ENCODE measurements at regions not wholly inside any gene's neighbourhood (a gene's known extent, or its start where the extent isn't known, plus 50 kb on each side); places are given as distances from the start of the nearest gene placed in this dataset.

- DNase-seq: no peak
These were observed 49.9 kb downstream of the RIN2 start for GRCh38 chr20:19807946-19808330.

- DNase-seq: no peak
These were observed 50.4 kb downstream of the RIN2 start for GRCh38 chr20:19808498-19808897.

DNA sequence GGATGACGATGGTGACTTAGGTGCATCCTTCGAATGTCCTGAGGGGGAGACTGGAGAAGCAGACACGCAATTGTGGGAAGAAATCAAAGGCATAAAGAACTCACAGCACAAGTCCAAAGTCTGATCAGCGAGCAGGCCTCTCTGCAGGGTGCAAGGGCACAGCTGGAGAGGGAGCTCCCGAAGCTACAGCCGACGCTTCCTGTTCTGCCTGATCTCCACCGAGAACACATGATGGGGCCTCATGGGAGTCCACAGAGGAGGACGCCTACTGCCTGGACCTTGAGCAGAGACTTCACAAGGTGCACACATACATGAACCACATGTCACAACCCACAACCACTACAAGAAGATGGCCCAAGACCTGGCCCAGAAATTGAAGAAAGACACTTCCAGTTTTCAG is 51.4 kb downstream of the RIN2 start:
- no peak for DNase-seq

DNA sequence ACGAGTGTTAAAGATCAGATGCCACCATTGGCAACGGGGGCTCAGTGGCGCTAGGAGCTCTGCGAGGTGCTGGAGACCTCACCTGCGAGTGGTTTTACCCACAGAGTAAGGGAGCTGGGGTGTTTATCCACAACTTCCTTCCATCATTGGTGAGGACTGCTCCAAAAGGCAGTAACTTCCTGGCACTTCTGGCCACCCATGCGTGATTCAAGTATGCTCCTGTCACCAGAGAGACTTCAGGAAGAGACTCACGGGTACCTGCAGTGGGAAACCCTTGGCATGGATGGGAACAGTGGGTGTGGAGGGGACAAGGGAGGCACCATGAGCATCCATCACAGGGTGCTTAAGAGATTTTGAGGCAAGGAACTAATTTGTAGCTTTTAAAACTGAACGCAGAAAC is 53.2 kb downstream of the RIN2 start:
- DNase-seq: no peak

DNA sequence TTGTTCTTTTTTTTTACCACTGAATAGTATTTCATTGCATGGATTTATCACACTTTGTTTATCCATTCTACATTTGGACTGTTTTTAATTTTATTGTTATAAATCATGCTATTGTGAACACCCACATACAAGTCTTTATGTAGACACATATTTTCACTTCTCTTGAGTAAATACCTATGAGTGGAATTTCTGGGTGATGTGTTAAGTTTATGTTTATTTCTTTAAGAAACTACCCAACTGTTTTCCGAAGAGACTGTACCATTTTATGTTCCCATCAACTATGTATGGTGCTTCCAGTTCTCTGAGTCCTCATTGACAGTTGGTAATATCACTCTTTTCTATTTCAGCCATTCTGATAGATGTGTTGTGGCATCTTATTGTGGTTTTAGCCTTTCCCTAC is 54.0 kb downstream of the RIN2 start:
- DNase-seq: no peak

DNA sequence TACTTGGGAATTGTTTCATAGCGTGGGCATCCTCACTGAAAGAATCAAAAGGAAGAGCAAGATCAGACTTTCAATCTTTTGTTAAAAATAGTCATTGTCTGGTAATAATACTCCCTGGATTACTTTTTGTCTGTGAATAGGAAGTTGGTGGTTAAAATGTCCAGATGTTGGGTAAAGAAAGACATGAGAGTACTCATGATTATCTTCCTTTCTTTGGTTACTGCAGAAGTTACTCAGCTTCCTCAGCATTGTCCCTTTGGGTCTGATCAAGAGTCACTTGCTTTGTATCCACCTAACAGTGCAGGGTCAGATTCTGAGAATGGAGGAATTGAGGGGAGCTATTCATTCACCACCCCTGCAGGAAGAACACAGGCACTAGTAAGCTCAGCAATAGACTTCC is 54.6 kb downstream of the RIN2 start:
- DNase-seq: peak; percentile 20

DNA sequence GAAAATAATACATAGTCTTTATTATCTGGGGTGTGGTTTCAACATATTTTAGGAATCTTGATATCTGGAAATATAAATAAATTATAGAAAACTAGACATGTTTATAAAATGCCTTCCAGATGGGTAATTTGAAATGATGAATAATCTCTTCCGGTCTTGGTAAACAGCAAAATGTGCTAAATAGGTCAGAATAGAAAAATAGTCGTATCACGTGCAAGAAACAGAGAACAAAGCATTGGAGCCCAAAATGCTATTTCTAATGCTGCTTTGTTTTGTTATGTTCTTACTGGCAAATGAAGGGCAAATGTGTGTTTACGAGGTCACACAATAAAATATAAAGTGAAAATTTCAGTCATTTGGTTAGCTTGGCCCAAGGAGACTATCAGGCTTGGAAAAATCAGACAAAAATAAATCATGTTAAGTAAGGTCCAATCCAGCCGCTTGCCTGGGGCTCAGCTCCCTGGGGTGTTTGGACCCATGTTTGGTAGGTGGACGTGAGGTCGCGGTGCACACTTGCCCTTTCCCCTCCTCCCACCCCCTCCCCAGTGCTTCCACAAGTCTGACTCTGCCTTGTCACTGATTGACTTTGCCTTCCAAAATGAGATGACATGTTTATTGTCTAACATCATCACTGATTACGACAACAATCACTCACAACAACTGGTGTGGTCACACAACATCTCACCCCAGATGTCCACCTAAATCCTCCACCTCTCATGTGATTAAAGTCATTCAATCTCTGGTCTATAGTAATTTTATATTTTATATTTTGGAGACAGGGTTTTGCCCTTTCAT is 56.0 kb downstream of the RIN2 start:
- peak; percentile 12 for DNase-seq

GRCh38 chr20:19815553-19815991 is 57.5 kb downstream of the RIN2 start:
- DNase-seq: peak; percentile 98

- DNase-seq: no peak
These were observed 58.3 kb downstream of the RIN2 start for GRCh38 chr20:19816386-19816785.

GRCh38 chr20:19817017-19817416 is 59.0 kb downstream of the RIN2 start:
- peak; percentile 72 for DNase-seq

- no peak for DNase-seq
These were observed 61.1 kb downstream of the RIN2 start for GRCh38 chr20:19819149-19819548.

DNA sequence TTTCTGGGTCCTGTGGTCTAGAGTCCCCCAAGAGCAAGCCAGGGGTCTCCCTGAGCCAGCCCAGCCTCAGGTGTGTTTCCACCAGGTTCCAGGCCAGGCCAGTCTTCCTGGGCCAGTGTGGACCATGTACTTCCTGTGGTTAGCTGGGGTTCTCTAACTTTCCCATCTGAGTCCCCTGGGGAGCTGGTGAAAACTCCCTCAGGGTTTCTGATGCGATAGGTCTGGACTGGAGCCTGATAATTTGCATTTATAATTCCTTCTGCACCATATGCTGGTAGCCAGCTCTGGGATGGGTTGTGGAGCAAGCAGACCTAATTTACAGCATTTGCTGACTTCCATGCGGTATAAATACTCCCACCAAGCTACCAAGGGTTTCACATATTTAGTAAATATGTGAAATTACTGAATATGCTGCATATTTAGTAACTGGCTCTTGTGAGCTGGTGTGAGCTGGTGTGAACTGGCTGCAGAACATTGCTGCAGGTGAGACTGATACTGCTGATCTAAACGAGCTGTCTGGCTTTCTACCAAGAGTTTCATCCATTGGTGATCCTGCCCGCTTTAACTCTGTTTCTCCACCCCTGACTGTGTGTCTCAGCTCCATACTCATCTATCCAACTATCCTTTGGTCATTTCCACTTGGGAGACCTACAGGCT is 62.6 kb downstream of the RIN2 start:
- DNase-seq: peak; percentile 8

- DNase-seq: no peak
These were observed 63.5 kb downstream of the RIN2 start for GRCh38 chr20:19821606-19822005.

GRCh38 chr20:19823216-19823615 is 65.2 kb downstream of the RIN2 start:
- no peak for DNase-seq

DNA sequence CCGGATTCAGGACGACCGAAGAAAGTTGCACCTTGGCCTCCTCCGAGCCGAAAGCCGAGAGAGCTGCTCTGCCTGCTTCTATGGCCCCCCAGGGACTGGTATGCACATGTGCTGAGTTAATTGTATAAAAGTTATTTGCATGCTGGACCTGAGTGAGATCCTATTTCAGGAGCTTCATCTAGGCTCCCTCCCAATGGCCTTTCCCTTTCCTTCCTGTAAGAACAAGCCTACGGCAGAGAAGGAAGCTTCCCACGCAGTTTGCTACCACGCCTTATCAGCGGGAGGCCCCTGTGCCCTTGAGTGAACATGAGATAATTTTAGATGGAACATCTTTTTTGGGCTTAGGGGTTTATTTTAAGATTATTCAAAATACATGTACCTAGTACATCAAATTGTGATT is 65.9 kb downstream of the RIN2 start:
- DNase-seq: no peak

GRCh38 chr20:19824861-19825260 is 66.8 kb downstream of the RIN2 start:
- DNase-seq: no peak

DNA sequence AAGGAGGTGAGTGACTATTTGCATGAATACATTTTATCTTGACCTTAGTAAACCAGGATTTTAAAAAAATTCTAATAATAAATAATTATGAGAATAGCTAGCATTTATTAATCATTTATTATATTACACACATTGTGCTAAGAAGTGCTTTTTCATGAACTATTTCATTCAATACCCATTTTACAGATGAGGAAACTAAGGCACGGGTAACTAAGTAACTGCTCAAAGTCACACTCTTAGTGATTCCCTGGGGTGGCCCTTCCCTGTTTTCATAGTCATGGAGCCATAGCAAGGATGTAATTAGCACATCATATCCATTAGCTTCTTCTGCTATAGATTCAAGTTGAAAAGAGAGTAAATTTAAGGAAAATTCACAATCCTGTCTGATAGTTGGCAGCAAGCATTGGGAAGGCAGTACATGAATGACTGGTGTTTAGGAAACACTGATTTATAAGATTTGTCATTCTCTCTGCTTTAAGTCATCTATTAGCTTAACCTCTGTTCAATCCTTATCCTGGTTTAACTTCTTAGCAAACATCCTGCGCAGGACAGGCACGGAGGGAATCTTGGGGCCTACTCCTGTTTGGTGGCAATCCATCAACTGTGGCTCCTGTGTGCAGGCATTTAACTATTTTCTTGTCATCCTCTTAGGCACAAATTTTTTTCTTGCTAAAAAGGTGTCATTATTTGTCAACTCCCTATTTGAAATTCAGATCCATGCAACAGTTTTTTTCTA is 68.3 kb downstream of the RIN2 start:
- no peak for DNase-seq

- DNase-seq: no peak
These were observed 69.8 kb downstream of the RIN2 start for GRCh38 chr20:19827818-19828217.

DNA sequence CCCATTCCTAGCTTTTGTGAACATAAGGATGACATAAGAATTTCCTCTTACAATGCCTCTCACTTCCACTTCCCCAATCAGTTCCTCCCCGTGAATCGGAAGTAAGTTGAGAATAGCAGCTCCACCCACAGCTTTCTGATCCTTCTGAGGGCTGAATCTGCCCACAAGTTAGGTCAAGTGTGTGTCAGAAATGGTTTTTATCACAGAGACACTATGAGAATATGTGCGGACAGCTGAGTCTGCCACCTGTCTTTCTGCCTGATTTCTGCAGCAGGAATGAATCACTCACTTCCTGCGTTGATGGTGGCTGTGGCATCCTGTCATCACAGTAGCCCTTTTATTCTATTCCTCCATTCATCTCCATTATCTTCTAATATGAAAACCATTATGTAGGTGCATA is 70.2 kb downstream of the RIN2 start:
- DNase-seq: peak; percentile 19

GRCh38 chr20:19830211-19830785 is 72.2 kb downstream of the RIN2 start:
- DNase-seq: no peak

DNA sequence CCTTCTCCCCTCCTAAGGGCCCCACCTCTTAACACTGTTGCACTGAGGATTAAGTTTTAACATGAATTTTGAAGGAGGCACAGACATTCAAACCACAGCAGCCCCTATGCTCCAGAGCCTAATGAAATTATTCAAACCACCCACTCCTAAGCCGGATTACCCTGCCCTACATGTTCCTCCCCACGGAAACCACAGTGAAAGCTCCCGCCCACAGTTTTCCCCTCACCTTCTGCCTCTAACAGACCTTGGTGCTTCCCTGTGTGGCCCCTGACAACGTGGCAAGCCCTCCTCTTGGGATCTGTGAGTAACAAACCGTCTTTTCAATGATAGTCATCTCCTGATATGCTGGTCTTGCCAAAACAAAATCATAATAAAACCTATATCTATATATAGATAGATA is 74.8 kb downstream of the RIN2 start:
- DNase-seq: no peak

DNA sequence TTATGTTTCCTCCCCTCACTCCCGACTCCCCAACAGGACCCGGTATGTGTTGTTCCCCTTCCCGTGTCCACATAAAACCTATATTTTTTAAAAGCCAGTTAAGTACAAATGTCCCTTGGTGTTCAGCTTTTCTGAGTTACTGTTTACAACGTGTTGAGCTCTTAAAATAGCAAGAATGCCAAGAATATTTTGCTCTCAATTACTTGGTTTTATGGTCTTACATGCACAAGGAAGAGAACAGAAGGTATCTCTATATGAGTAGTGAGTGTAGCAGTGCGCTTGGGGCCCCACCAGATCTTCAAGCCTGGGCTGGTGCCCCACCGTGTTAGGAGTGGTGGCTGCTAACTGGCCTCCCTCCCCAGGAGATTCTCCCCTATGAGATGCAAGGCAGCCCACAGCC is 75.3 kb downstream of the RIN2 start:
- DNase-seq: no peak

DNA sequence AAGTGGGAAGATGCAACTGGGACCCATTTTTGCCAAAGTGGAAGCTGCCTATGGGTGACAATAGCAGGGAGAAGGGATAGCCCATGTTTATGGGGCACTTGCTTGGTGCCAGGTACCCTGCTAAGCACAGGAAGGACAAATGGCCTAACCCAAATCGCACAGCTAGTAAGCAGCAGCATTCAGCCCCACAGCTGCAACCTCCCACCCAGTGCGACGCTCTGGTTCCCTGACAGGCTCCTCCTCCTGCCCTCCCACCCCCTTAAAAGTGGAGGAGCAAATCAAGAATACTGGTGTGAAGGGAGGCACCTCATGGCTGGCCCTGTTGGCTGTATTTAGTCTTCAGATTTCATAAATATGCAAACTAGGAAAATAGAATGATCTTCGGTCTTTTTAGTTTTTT is 76.2 kb downstream of the RIN2 start:
- DNase-seq: no peak
